ENCODE measurements at regions not wholly inside any gene's neighbourhood (a gene's known extent, or its start where the extent isn't known, plus 50 kb on each side); places are given as distances from the start of the nearest gene placed in this dataset.

DNA sequence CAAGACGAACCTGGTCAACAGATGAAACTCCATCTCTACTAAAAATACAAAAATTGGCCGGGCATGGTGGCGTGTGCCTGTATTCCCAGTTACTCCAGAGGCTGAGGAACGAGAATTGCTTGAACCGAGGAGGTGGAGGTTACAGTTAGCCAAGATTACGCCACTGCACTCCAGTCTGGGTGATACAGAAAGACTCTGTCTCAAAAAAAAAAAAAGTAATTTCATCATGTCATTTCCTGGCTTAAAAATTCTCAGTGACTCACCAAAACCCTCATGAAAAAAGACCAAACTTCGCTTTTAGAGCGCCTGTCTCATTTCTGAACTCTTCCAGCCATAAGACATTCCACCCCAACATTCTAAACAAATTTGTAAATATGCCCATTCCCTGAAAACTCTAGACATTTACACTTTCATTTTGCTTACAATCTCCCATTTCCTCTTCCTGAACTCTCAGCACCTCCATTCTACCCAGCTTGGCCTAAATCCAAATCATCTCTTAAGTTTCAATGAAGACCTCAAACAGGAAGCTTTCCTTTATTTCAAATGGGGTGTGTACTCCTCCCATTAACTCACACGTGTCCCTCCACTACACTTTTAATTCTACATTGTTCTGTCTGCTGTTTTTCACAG lies 50.5 kb upstream of the PRRC2C start:
- no peaks in the 10 kb centered on the region for H3K27me3 ChIP-seq (ENCODE audit: insufficient read depth, poor library complexity, severe bottlenecking)
- ATAC-seq (ENCODE audit: low read depth), result peak; percentile 45
- no peak overlapping the region for H3K4me3 ChIP-seq (ENCODE audit: severe bottlenecking)
- H3K9me3 ChIP-seq (ENCODE audit: severe bottlenecking), result no peaks in the 10 kb centered on the region
- peaks cover 41% of the 10 kb centered on the region for H3K4me1 ChIP-seq (ENCODE audit: insufficient read depth, poor library complexity, severe bottlenecking)
- TF ChIP-seq, protein P1, sequence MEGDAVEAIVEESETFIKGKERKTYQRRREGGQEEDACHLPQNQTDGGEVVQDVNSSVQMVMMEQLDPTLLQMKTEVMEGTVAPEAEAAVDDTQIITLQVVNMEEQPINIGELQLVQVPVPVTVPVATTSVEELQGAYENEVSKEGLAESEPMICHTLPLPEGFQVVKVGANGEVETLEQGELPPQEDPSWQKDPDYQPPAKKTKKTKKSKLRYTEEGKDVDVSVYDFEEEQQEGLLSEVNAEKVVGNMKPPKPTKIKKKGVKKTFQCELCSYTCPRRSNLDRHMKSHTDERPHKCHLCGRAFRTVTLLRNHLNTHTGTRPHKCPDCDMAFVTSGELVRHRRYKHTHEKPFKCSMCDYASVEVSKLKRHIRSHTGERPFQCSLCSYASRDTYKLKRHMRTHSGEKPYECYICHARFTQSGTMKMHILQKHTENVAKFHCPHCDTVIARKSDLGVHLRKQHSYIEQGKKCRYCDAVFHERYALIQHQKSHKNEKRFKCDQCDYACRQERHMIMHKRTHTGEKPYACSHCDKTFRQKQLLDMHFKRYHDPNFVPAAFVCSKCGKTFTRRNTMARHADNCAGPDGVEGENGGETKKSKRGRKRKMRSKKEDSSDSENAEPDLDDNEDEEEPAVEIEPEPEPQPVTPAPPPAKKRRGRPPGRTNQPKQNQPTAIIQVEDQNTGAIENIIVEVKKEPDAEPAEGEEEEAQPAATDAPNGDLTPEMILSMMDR (IDR thresholded peaks at IDR 0.05; ENCODE audit: poor library complexity, severe bottlenecking), result no peak
- H3K27ac ChIP-seq (ENCODE audit: poor library complexity, severe bottlenecking), result peak overlapping the region; percentile 97
- no peaks in the 10 kb centered on the region for H3K36me3 ChIP-seq (ENCODE audit: low read depth)
- DNase-seq (ENCODE audit: low spot score), result no peak

Measured in RWPE2 (cell line).